Skeletal muscle satellite cell (primary cell): ENCODE measurements at regions not wholly inside any gene's neighbourhood (a gene's known extent, or its start where the extent isn't known, plus 50 kb on each side); places are given as distances from the start of the nearest gene placed in this dataset.

Source experiments
- H3K27me3 ChIP-seq: 2 replicates; pipeline ENCODE4 v1.7.0; 2013; ENCODE audit warnings: low read length; ENCODE audit not compliant: control insufficient read depth, insufficient read depth
- H3K36me3 ChIP-seq: 2 replicates; pipeline ENCODE4 v1.7.0; 2013; ENCODE audit warnings: mild to moderate bottlenecking, control low read depth, low read length; ENCODE audit not compliant: insufficient read depth
- H3K4me1 ChIP-seq: 2 replicates; pipeline ENCODE4 v1.7.0; 2013; ENCODE audit warnings: low read length; ENCODE audit not compliant: control insufficient read depth, insufficient read depth
- H3K4me2 ChIP-seq: 2 replicates; pipeline ENCODE4 v1.7.0; 2013; ENCODE audit warnings: mild to moderate bottlenecking, low read length
- H3K4me3 ChIP-seq: 2 replicates; pipeline ENCODE4 v1.7.0; 2013; ENCODE audit warnings: low read length
- H3K9ac ChIP-seq: 2 replicates; pipeline ENCODE4 v1.7.0; 2013; ENCODE audit warnings: mild to moderate bottlenecking, low read depth, low read length, moderate library complexity
- H3K9me3 ChIP-seq: replicated peaks from 2 replicates; pipeline ENCODE4 v1.7.0; 2013; ENCODE audit warnings: mild to moderate bottlenecking, control low read depth, low read length

DNA sequence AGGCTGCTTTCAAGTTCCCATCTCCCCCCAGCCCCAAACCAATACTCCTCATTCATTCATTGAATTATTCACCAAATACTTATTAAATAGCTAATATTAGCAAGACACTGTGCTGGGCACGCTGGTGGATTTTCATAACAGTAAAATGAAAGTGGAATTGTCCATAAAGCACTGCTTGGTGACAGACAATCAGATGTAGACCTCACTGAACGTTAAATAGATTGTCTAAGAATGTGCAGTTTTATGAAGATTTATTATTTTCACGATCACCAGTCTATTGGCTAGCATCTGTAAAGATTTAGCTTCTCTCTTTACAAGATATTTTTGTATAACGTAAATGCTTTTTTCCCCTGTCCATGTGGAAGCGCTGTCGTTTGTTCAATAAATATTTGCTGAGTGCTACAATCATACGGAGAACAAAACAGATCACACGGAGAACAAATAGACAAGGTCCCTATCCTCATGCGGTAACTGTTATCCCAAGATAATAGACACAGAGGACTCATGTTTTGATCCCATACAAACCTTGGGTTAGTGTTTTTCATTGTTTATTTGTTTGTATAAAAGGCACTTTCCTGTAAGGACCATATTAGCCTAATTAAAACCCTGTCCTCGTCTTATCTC is 397.6 kb downstream of the BCAT1 start:
- Histone ChIP-seq H3K4me1 (no peaks in the 10 kb centered on the region), H3K9ac (no peak overlapping the region), H3K27me3 (no peaks in the 10 kb centered on the region), H3K4me3 (no peak overlapping the region), H3K9me3 (no peaks in the 10 kb centered on the region), H3K36me3 (no peaks in the 10 kb centered on the region), H3K4me2 (no peak overlapping the region)

DNA sequence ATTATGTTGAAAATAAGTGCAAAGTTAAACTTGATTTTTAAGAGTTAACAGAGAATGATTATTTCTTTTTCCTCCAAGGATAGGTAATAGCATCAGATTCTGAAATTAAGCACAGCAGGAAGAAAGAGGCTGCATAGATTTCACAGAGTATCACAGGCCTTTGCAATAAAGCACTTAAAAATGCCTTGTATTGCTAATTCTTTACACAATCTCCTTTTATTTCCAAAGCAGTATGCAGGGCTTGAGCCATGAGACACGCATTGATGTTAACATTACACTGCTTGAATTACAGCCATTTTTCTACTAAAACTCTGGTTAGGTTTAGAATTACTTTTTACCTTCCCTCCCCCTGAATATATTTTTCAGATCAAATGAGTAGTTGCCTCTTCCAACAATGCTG is 398.3 kb downstream of the BCAT1 start:
- Histone ChIP-seq H3K9ac (no peak overlapping the region), H3K27me3 (no peaks in the 10 kb centered on the region), H3K4me2 (no peak overlapping the region), H3K4me3 (no peak overlapping the region), H3K9me3 (no peaks in the 10 kb centered on the region), H3K4me1 (no peaks in the 10 kb centered on the region), H3K36me3 (no peaks in the 10 kb centered on the region)

DNA sequence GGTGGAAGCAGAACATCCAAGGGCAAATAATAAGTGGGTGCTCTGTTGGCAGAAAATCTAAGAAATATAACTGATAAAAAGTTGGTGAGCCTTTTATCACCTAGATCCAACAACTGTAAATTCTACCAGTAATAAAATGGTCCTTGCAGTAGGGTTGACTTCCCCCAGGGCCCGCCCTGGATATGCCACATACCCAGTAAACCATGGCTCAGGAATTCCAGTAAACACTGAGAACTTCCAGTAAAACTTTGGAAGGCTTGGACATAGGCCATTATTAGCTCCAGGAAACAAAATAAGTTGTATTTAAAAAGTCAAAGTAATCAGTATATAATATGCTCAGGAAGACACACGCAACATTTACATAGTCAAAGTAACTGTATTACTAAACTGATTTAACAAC is 402.2 kb downstream of the BCAT1 start:
- H3K36me3 ChIP-seq: no peaks in the 10 kb centered on the region
- H3K9ac ChIP-seq: no peak overlapping the region
- H3K9me3 ChIP-seq: no peaks in the 10 kb centered on the region
- H3K27me3 ChIP-seq: no peaks in the 10 kb centered on the region
- no peak overlapping the region for H3K4me3 ChIP-seq
- no peaks in the 10 kb centered on the region for H3K4me1 ChIP-seq
- no peak overlapping the region for H3K4me2 ChIP-seq

DNA sequence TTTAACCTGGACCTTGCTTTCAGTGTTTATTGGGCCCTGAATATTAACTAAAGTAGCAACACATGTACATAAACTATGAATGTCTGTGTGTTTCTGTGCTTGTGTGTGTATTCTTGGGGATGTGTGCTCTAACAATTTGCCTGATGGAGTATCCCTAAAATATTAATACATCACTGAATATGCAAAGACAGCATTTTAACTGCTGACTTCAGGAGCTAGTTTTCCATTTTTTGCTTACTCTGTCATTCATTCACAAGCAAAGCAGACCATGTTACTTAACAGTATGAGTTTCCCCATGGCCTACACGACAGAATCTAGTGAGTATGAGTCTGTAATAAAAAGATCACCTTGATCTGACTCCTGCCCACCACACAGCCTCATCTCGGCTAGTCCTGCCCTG is 402.8 kb downstream of the BCAT1 start:
- H3K27me3 ChIP-seq: no peaks in the 10 kb centered on the region
- no peak overlapping the region for H3K9ac ChIP-seq
- no peak overlapping the region for H3K4me3 ChIP-seq
- no peaks in the 10 kb centered on the region for H3K4me1 ChIP-seq
- H3K4me2 ChIP-seq: no peak overlapping the region
- no peaks in the 10 kb centered on the region for H3K36me3 ChIP-seq
- H3K9me3 ChIP-seq: no peaks in the 10 kb centered on the region

DNA sequence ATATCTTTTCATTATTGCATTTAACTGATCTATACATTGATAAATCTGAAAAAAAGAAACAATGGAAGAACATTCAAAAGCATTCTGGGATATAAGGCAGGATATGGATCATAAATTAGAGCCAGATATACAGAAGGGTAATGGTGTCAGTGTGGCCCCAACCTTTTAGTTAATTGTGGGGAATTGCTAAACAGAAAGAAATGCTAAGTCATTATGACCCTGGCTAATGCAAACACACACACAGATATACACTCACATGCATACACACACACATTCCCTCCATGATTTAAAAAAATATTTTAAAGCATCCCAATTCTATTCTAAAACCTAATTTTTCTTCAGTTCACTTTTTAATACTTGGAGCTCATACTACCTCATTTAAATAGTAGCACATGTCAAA is 404.5 kb downstream of the BCAT1 start:
- Histone ChIP-seq H3K4me1 (no peaks in the 10 kb centered on the region), H3K4me2 (no peak overlapping the region), H3K9ac (no peak overlapping the region), H3K9me3 (no peaks in the 10 kb centered on the region), H3K27me3 (no peaks in the 10 kb centered on the region), H3K4me3 (no peak overlapping the region), H3K36me3 (no peaks in the 10 kb centered on the region)

DNA sequence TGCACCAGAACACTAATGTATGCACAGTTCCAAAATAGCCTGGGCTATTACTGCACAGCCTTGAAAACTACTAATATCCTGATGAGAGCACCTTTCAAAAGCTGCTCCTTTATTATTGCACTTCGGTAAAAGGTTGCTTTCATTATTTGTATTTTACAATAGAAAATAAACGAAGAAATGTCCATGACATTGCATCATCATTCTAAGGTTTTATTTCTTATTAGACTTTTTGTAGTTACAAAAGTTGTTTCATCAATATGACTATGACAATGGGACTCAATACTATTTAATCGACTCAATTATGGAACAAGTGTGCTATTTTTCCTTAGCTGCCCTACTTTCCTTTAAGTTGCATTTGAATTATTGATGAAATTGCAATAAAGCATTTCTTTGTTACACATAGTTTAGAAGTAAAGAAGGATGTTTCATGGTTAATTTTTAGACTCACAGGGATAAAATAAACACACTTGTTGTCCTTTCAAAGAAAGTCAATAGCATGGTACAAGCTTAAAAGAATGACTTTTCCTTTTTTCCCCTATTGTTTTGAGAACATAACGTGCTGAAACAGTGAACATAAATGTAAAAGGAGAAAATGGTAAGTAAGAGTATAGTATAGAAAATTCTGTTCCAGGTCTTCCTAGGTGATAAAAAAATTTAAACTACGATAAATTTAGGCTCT is 407.6 kb downstream of the BCAT1 start:
- Histone ChIP-seq H3K9me3 (no peaks in the 10 kb centered on the region), H3K4me2 (no peak overlapping the region), H3K27me3 (no peaks in the 10 kb centered on the region), H3K4me1 (peaks cover 11% of the 10 kb centered on the region), H3K4me3 (no peak overlapping the region), H3K9ac (no peak overlapping the region), H3K36me3 (no peaks in the 10 kb centered on the region)

DNA sequence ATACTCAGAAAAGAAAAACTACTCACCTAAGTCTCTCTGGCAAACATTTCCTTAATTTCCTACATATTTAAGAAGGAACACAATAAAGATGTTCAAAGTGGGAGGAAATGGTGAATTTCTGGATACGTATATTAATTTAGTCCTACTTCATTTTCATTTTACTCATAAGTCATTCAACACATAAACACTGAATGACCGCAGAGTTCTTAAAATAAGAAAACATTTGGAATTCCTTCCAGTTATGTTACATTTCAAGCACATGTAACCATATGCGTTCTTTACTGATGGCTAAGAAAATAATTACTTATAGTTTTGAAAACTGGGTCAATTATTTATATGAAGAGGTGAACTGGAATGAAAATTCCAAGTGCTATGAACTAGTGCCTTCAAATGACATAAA is 409.3 kb downstream of the BCAT1 start:
- Histone ChIP-seq H3K36me3 (no peaks in the 10 kb centered on the region), H3K4me1 (peaks cover 11% of the 10 kb centered on the region), H3K4me3 (no peak overlapping the region), H3K9ac (no peak overlapping the region), H3K27me3 (no peaks in the 10 kb centered on the region), H3K9me3 (no peaks in the 10 kb centered on the region), H3K4me2 (no peak overlapping the region)

DNA sequence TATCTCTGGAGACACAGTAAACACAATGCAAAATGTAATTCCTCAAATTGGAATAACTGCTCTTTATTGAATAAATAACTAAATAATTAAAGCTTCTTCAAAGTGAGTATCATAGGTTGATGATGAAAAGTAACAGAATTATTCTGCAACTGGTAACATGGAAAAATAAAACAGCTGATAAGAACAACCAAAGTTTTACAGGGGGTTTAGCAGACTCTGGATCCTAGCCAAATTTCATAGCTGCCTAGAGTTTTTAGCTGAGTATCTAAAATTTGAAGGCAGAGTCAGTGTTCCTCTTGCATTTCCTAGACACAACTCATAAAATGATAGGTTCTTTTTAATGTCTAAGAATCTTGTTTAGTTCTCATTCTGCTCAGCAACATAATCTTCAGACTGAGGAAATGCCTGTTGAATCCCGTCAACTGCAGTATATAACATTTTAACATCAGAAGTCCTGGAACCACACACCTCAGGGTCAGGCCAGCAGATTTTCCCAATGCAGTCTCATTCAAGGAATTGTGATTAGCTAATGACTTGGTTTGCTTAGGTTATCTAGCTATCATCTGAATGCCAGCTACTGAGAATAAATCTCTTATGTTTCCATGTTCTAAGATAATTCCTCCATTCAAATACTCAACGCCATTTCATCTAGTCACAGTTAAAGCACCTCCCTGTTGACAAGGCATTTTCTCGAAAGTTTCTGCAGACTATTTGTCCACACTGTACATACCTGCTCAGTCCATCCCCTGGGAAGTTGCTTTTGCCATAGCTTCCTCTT is 411.6 kb downstream of the BCAT1 start:
- no peak overlapping the region for H3K4me3 ChIP-seq
- no peaks in the 10 kb centered on the region for H3K36me3 ChIP-seq
- H3K9ac ChIP-seq: no peak overlapping the region
- no peaks in the 10 kb centered on the region for H3K27me3 ChIP-seq
- no peaks in the 10 kb centered on the region for H3K9me3 ChIP-seq
- peaks cover 11% of the 10 kb centered on the region for H3K4me1 ChIP-seq
- H3K4me2 ChIP-seq: no peak overlapping the region

DNA sequence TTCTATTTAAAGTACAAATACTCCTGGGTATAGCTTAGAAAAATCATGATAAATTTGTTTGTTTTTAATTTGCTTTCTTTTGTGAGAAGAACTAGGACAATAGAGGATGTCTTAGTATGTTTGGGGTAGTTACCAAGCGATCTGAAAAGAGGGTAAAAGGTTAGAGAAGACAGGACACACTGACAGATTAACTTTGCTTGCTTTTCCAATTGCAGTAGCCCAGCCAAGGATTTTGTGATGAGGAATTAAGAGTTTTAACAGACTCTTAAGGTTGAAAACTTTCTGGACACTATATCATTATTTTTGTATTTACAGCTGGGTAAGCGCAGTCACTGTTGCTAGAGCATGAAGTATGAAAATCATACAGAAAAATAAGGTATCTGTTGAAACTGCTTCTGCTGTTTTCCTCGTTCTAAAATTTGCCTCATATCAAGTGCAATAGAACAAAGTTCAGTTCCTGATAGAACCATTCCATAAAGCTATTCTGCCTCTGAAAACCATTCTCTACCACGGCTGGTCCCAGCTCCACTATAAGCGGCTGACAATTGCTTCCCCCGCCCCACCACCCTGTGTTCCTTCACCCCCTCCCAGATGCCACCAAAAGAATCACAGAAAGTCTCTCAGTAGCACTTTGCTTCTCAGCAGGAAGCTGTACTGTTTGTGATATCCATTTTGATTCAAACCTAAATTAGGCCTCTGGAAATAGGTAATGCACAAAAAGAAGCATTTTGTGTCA is 413.4 kb downstream of the BCAT1 start:
- no peak overlapping the region for H3K4me2 ChIP-seq
- no peaks in the 10 kb centered on the region for H3K36me3 ChIP-seq
- H3K9ac ChIP-seq: no peak overlapping the region
- H3K4me3 ChIP-seq: no peak overlapping the region
- no peaks in the 10 kb centered on the region for H3K9me3 ChIP-seq
- no peaks in the 10 kb centered on the region for H3K27me3 ChIP-seq
- H3K4me1 ChIP-seq: peaks cover 11% of the 10 kb centered on the region

DNA sequence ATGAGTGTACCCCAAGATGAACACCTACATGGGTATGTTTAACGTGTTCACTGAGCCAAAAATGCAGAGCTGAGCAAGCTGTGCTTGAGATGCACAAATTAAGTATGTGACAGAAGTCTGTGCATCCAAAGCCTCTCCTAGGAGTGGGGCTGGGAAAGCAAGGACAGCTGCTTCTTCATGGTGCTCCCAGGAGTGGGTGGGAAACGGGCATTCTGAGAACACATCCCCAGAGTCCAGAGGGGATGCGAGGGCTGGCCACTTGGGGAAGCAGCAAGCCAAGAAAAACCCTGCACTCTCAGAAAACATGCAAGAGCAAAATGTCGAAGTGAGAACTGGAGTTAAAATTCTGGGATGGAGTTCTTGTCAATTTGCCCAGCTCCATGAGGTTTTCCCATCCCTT is 414.3 kb downstream of the BCAT1 start:
- Histone ChIP-seq H3K4me3 (no peak overlapping the region), H3K4me1 (peaks cover 11% of the 10 kb centered on the region), H3K9ac (no peak overlapping the region), H3K36me3 (no peaks in the 10 kb centered on the region), H3K27me3 (no peaks in the 10 kb centered on the region), H3K4me2 (no peak overlapping the region), H3K9me3 (no peaks in the 10 kb centered on the region)

DNA sequence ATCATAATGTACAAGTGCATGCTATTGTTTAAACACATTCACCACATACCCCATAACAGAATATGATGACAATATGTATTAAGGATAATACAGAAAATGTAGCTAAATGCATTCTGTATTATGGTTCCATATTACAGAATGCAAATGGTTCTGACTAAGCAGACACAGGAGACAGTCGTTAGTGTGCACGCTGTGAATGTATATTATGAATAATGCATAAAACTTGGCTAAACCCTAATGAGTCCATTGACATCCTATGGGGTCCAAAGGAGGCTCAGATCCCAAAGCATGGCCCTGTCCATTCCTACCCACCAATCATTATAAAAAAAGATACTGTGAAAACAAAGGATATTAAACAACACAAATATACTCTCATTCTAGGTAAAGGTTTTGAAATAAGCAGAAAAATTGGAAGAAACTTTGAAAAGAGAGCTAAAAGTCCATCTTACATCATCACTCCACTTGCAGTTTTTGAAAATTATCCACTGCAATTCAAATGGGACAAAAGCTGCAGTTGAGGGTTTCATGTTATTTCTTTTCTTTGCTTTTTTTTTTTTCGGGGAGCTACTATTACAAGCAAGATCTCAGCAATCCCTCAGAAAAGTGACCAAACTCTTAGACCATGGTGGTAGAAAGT is 415.1 kb downstream of the BCAT1 start:
- Histone ChIP-seq H3K9me3 (no peaks in the 10 kb centered on the region), H3K27me3 (no peaks in the 10 kb centered on the region), H3K4me2 (no peak overlapping the region), H3K4me3 (no peak overlapping the region), H3K4me1 (peaks cover 11% of the 10 kb centered on the region), H3K9ac (no peak overlapping the region), H3K36me3 (no peaks in the 10 kb centered on the region)
